GM18508 (cell line): ENCODE measurements at regions not wholly inside any gene's neighbourhood (a gene's known extent, or its start where the extent isn't known, plus 50 kb on each side); places are given as distances from the start of the nearest gene placed in this dataset.
"Not testable (repeated sequence)": the region's sequence is repeated elsewhere in the genome, so short reads cannot be mapped to it uniquely, and the experiment has no call there.

Source experiments
- ATAC-seq: cut with Tn5 transposase; IDR thresholded peaks from one replicate; pipeline ENCODE4 v1.9.1; 2021; ENCODE audit warnings: moderate number of reproducible peaks; ENCODE audit not compliant: insufficient read depth, unreplicated experiment

- ATAC-seq: no peak
These were observed 188.9 kb upstream of the RPS23 start for GRCh38 chr5:82466986-82467561.

GRCh38 chr5:82465235-82465634 is 187.1 kb upstream of the RPS23 start:
- no peak for ATAC-seq

GRCh38 chr5:82459626-82460025 is 181.5 kb upstream of the RPS23 start:
- ATAC-seq: no peak

GRCh38 chr5:82455317-82455716 is 177.2 kb upstream of the RPS23 start:
- ATAC-seq: not testable (repeated sequence)

GRCh38 chr5:82448374-82448773 is 170.2 kb upstream of the RPS23 start:
- no peak for ATAC-seq

- no peak for ATAC-seq
These were observed 169.8 kb upstream of the RPS23 start for GRCh38 chr5:82447913-82448312.

- no peak for ATAC-seq
These were observed 168.7 kb upstream of the RPS23 start for GRCh38 chr5:82446809-82447208.

- ATAC-seq: no peak
These were observed 167.7 kb upstream of the RPS23 start for GRCh38 chr5:82445726-82446335.

- ATAC-seq: no peak
These were observed 161.7 kb upstream of the RPS23 start for GRCh38 chr5:82439750-82440445.

- ATAC-seq: not testable (repeated sequence)
These were observed 159.4 kb upstream of the RPS23 start for GRCh38 chr5:82437565-82437964.

- no peak for ATAC-seq
These were observed 158.1 kb upstream of the RPS23 start for GRCh38 chr5:82436291-82436690.

GRCh38 chr5:82434696-82435660 is 156.8 kb upstream of the RPS23 start:
- ATAC-seq: not testable (repeated sequence)

GRCh38 chr5:82426464-82427154 is 148.5 kb upstream of the RPS23 start:
- ATAC-seq: no peak

GRCh38 chr5:82425591-82425990 is 147.4 kb upstream of the RPS23 start:
- no peak for ATAC-seq

- no peak for ATAC-seq
These were observed 146.1 kb upstream of the RPS23 start for GRCh38 chr5:82424211-82424610.

- ATAC-seq: no peak
These were observed 144.6 kb upstream of the RPS23 start for GRCh38 chr5:82422751-82423181.

GRCh38 chr5:82422001-82422740 is 144.0 kb upstream of the RPS23 start:
- no peak for ATAC-seq

GRCh38 chr5:82421119-82421518 is 143.0 kb upstream of the RPS23 start:
- no peak for ATAC-seq

- ATAC-seq: not testable (repeated sequence)
These were observed 142.4 kb upstream of the RPS23 start for GRCh38 chr5:82420524-82420923.
